ENCODE measurements at regions not wholly inside any gene's neighbourhood (a gene's known extent, or its start where the extent isn't known, plus 50 kb on each side); places are given as distances from the start of the nearest gene placed in this dataset.

DNA sequence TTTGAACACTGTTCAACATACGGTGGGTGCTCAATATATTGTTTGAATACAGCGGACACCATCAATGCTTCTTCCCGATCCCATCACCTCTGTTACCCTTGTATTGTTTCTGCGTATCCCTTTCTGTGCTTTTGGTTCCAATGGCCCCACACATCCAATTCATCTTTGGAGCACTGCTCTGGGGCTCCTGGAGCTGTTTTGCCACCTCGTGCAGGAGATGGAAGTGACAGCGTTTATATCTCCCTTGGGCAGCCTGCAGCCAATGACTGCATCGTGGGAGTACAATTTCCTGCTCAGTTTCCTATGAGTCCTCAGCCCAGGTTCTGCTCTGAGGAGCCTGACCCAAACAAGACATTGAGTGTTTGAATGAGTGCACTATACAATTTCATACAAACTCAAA, 50.2 kb upstream of the PIK3CG start:
- no peak overlapping the region for H3K4me3 ChIP-seq (replicated peaks; ENCODE audit: low read depth, low read length)
- TF ChIP-seq, protein P1, sequence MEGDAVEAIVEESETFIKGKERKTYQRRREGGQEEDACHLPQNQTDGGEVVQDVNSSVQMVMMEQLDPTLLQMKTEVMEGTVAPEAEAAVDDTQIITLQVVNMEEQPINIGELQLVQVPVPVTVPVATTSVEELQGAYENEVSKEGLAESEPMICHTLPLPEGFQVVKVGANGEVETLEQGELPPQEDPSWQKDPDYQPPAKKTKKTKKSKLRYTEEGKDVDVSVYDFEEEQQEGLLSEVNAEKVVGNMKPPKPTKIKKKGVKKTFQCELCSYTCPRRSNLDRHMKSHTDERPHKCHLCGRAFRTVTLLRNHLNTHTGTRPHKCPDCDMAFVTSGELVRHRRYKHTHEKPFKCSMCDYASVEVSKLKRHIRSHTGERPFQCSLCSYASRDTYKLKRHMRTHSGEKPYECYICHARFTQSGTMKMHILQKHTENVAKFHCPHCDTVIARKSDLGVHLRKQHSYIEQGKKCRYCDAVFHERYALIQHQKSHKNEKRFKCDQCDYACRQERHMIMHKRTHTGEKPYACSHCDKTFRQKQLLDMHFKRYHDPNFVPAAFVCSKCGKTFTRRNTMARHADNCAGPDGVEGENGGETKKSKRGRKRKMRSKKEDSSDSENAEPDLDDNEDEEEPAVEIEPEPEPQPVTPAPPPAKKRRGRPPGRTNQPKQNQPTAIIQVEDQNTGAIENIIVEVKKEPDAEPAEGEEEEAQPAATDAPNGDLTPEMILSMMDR (IDR thresholded peaks at IDR 0.05; ENCODE audit: low read length, missing control alignments) = no peak
- no peak for DNase-seq (ENCODE audit: low read depth)
